Esophagus muscularis mucosa (tissue), 4 donors: ENCODE measurements at regions not wholly inside any gene's neighbourhood (a gene's known extent, or its start where the extent isn't known, plus 50 kb on each side); places are given as distances from the start of the nearest gene placed in this dataset.
"Not testable (repeated sequence)": the region's sequence is repeated elsewhere in the genome, so short reads cannot be mapped to it uniquely, and the experiment has no call there.

Source experiments
- CTCF ChIP-seq, 3 experiments: fragments of 200-600 bp in 2 of 3; fragments of 450-650 bp in 1 of 3; sonication (generic) in 2 of 3; IDR thresholded peaks; one replicate each; pipeline ENCODE4 v1.5.1; 2017 to 2019; ENCODE audit warnings: antibody characterized with exemption in 3 of 3, mild to moderate bottlenecking in 2 of 3, moderate library complexity in 1 of 3
- EP300 ChIP-seq: sonication (generic); formaldehyde crosslinking; IDR thresholded peaks from one replicate; pipeline ENCODE4 v1.6.1; 2017; ENCODE audit warnings: antibody characterized with exemption
- POLR2A ChIP-seq: fragments of 450-650 bp; IDR thresholded peaks from one replicate; pipeline ENCODE4 v1.6.1; 2017; ENCODE audit warnings: antibody characterized with exemption, moderate library complexity, mild to moderate bottlenecking, low read depth

GRCh38 chr9:93748827-93749226, 172.4 kb downstream of the PHF2 start:
- TF ChIP-seq CTCF (IDR thresholded peaks at IDR 0.05); POLR2A; EP300: not testable (repeated sequence)
